GM10266 (cell line): ENCODE measurements at regions not wholly inside any gene's neighbourhood (a gene's known extent, or its start where the extent isn't known, plus 50 kb on each side); places are given as distances from the start of the nearest gene placed in this dataset.

Experiments used
- DNase-seq: peaks from one replicate; pipeline ENCODE4 v3.0.0; 2012; ENCODE audit errors: extremely low spot score
- CTCF ChIP-seq: IDR thresholded peaks from 2 replicates; pipeline ENCODE4 v1.5.1; 2012; ENCODE audit warnings: mild to moderate bottlenecking, low read depth; ENCODE audit not compliant: control insufficient read depth, insufficient read depth; ENCODE audit errors: missing control alignments

- no peak for TF ChIP-seq CTCF
- DNase-seq: no peak
These were observed 91.4 kb upstream of the PIK3CG start for GRCh38 chr7:106773721-106774120.

GRCh38 chr7:106774213-106774767 lies 90.8 kb upstream of the PIK3CG start:
- no peak for DNase-seq
- TF ChIP-seq CTCF: no peak

- TF ChIP-seq CTCF: no peak
- DNase-seq: no peak
These were observed 90.1 kb upstream of the PIK3CG start for GRCh38 chr7:106774768-106775551.

- TF ChIP-seq CTCF: no peak
- no peak for DNase-seq
These were observed 89.5 kb upstream of the PIK3CG start for GRCh38 chr7:106775552-106775936.

GRCh38 chr7:106775975-106776607 lies 89.0 kb upstream of the PIK3CG start:
- no peak for DNase-seq
- TF ChIP-seq CTCF: no peak

GRCh38 chr7:106776618-106777347 lies 88.3 kb upstream of the PIK3CG start:
- no peak for TF ChIP-seq CTCF
- no peak for DNase-seq

GRCh38 chr7:106777674-106778299 lies 87.3 kb upstream of the PIK3CG start:
- no peak for TF ChIP-seq CTCF
- no peak for DNase-seq
